Activated T-cell treated with anti-CD3 and anti-CD28 coated beads, Interleukin-2, amount 50 U/mL, for 72 hours (primary cell): ENCODE measurements at regions not wholly inside any gene's neighbourhood (a gene's known extent, or its start where the extent isn't known, plus 50 kb on each side); places are given as distances from the start of the nearest gene placed in this dataset.

Source experiments
- ATAC-seq, 2 donors: fragments of 150-1000 bp; cut with Tn5 transposase; replicated peaks in 1 of 2; 2 replicates each; pipeline ENCODE4 v1.10.0; 2021; ENCODE audit warnings: moderate library complexity in 2 of 2, mild to moderate bottlenecking in 1 of 2
- DNase-seq, 2 donors: peaks; one replicate each; pipeline ENCODE4 v3.0.0; 2021 to 2022; ENCODE audit warnings: mixed read lengths in 1 of 2
- H3K27ac Mint-ChIP-seq: one replicate; pipeline ENCODE4 v1.8.0; 2022; ENCODE audit warnings: mild to moderate bottlenecking, moderate library complexity, mixed read lengths
- H3K27me3 Mint-ChIP-seq: one replicate; pipeline ENCODE4 v1.8.0; 2022; ENCODE audit warnings: low read depth, mixed read lengths
- H3K36me3 Mint-ChIP-seq, 2 donors: one replicate each; pipeline ENCODE4 v1.8.0; 2022; ENCODE audit warnings: mixed read lengths in 2 of 2, mild to moderate bottlenecking in 1 of 2; ENCODE audit not compliant: insufficient read depth in 2 of 2
- H3K4me1 Mint-ChIP-seq: one replicate; pipeline ENCODE4 v1.8.0; 2022; ENCODE audit warnings: low read depth, mixed read lengths
- H3K4me3 Mint-ChIP-seq, 2 donors: one replicate each; pipeline ENCODE4 v1.8.0; 2022; ENCODE audit warnings: mild to moderate bottlenecking in 2 of 2, mixed read lengths in 2 of 2, moderate library complexity in 2 of 2
- H3K9me3 Mint-ChIP-seq, 2 donors: one replicate each; pipeline ENCODE4 v1.8.0; 2022; ENCODE audit warnings: mixed read lengths in 2 of 2

- no peak overlapping the region for H3K4me3 Mint-ChIP-seq
- H3K36me3 Mint-ChIP-seq = no peaks in the 10 kb centered on the region
- no peak for DNase-seq
- no peak for ATAC-seq
- H3K9me3 Mint-ChIP-seq = no peaks in the 10 kb centered on the region
- no peak overlapping the region for H3K27ac Mint-ChIP-seq
- H3K4me1 Mint-ChIP-seq = no peaks in the 10 kb centered on the region
- H3K27me3 Mint-ChIP-seq = peaks cover 7% of the 10 kb centered on the region
Measured at GRCh38 chr17:77907497-77908461, 50.7 kb upstream of the TNRC6C start.

- H3K4me1 Mint-ChIP-seq = no peaks in the 10 kb centered on the region
- no peak overlapping the region for H3K4me3 Mint-ChIP-seq
- ATAC-seq = no peak
- no peak for DNase-seq
- H3K27ac Mint-ChIP-seq = no peak overlapping the region
- peaks cover under 1% of the 10 kb centered on the region for H3K27me3 Mint-ChIP-seq
- no peaks in the 10 kb centered on the region for H3K9me3 Mint-ChIP-seq
- no peaks in the 10 kb centered on the region for H3K36me3 Mint-ChIP-seq
Measured at GRCh38 chr17:77908501-77908900, 50.0 kb upstream of the TNRC6C start.
